Vagina (tissue), 2 donors: ENCODE measurements at regions not wholly inside any gene's neighbourhood (a gene's known extent, or its start where the extent isn't known, plus 50 kb on each side); places are given as distances from the start of the nearest gene placed in this dataset.

Source experiments
- CTCF ChIP-seq, 3 experiments: fragments of 450-650 bp in 2 of 3; fragments of 200-600 bp in 1 of 3; sonication (generic) in 1 of 3; IDR thresholded peaks; one replicate each; pipeline ENCODE4 v1.5.1; 2017 to 2019; ENCODE audit warnings: antibody characterized with exemption in 3 of 3, mild to moderate bottlenecking in 2 of 3, moderate library complexity in 2 of 3
- POLR2A ChIP-seq, 2 donors: fragments of 450-650 bp; IDR thresholded peaks; one replicate each; pipeline ENCODE4 v1.6.1; 2017; ENCODE audit warnings: antibody characterized with exemption in 2 of 2, mild to moderate bottlenecking in 2 of 2, moderate library complexity in 2 of 2

GRCh38 chr7:115153176-115153575, 231.3 kb downstream of the MDFIC start:
- TF ChIP-seq CTCF (IDR thresholded peaks at IDR 0.05) (no peak), POLR2A (IDR thresholded peaks at IDR 0.05) (no peak)
